Endothelial cell of umbilical vein (primary cell): ENCODE measurements at regions not wholly inside any gene's neighbourhood (a gene's known extent, or its start where the extent isn't known, plus 50 kb on each side); places are given as distances from the start of the nearest gene placed in this dataset.

Source experiments
- BruUV-seq: library from RNA; stranded (reverse); fragments of 400-500 nt; replicated peaks from 2 replicates; lab custom pipeline; 2021; lab: Mats Ljungman, UMichigan
- CTCF ChIA-PET: fragments of 300-600, 350-600 bp; sonication (Branson Sonifier 250); formaldehyde crosslinking; loops from one replicate; lab custom pipeline; 2021; ENCODE audit warnings: antibody characterized with exemption, inconsistent platforms; lab: Charles Lee
- POLR2A ChIA-PET: fragments of 300-600, 350-600 bp; sonication (Branson Sonifier 250); formaldehyde crosslinking; loops from one replicate; lab custom pipeline; 2021; ENCODE audit warnings: antibody characterized with exemption, inconsistent platforms; lab: Charles Lee
- DNase-seq: peaks from one replicate; pipeline ENCODE4 v3.0.0-alpha.2; 2011; ENCODE audit warnings: low read depth, low spot score
- FAIRE-seq: peaks from 2 replicates; lab custom pipeline; 2011; peaks lifted over from hg19 to GRCh38; lab: Jason Lieb, UNC
- H2AFZ ChIP-seq: 2 replicates; pipeline ENCODE4 v1.6.0; 2012; ENCODE audit warnings: low read depth, low read length, control low read depth, inconsistent platforms
- H3K27ac ChIP-seq: 2 replicates; pipeline ENCODE4 v1.5.1; 2011; ENCODE audit warnings: low read depth, mild to moderate bottlenecking, control low read depth, low read length, moderate library complexity; ENCODE audit not compliant: insufficient read depth
- H3K27me3 ChIP-seq, 2 experiments: 2 replicates each; pipeline versions ENCODE4 v1.6.0 to v1.6.1; 2011; ENCODE audit warnings: low read length in 2 of 2, mixed read lengths in 1 of 2; ENCODE audit not compliant: control insufficient read depth in 2 of 2, insufficient read depth in 2 of 2
- H3K36me3 ChIP-seq, 2 experiments: 2 replicates in 1 of 2; 3 replicates in 1 of 2; pipeline ENCODE4 v1.5.1; 2011; ENCODE audit warnings: low read length in 2 of 2, mild to moderate bottlenecking in 1 of 2, moderate library complexity in 1 of 2; ENCODE audit not compliant: control insufficient read depth in 2 of 2, insufficient read depth in 2 of 2; ENCODE audit errors: extremely low read depth in 1 of 2
- H3K4me1 ChIP-seq: 3 replicates; pipeline ENCODE4 v1.5.1; 2011; ENCODE audit warnings: mild to moderate bottlenecking, low read length; ENCODE audit not compliant: control insufficient read depth, insufficient read depth; ENCODE audit errors: extremely low read depth
- H3K4me2 ChIP-seq: 2 replicates; pipeline ENCODE4 v1.6.1; 2011; ENCODE audit warnings: low read length, control low read depth, mixed read lengths; ENCODE audit not compliant: insufficient read depth
- H3K4me3 ChIP-seq, 3 experiments: fragments of 200-600 bp in 1 of 3; sonication (generic), shearing (Covaris generic) in 1 of 3; replicated peaks in 1 of 3; 2 replicates each; pipeline ENCODE4 v1.5.1; 2011 to 2016; ENCODE audit warnings: control low read depth in 3 of 3, low read length in 3 of 3, mild to moderate bottlenecking in 2 of 3, inconsistent platforms in 1 of 3, low read depth in 1 of 3, moderate library complexity in 1 of 3; ENCODE audit not compliant: insufficient read depth in 1 of 3
- H3K79me2 ChIP-seq: 2 replicates; pipeline ENCODE4 v1.6.0; 2012; ENCODE audit warnings: low read length, inconsistent platforms; ENCODE audit not compliant: control insufficient read depth, insufficient read depth
- H3K9ac ChIP-seq: replicated peaks from 2 replicates; pipeline ENCODE3; 2011; ENCODE audit warnings: low read length, control low read depth; ENCODE audit not compliant: insufficient read depth; ENCODE audit errors: extremely low read depth
- H3K9me1 ChIP-seq: replicated peaks from 3 replicates; pipeline ENCODE4 v1.6.0; 2011; ENCODE audit warnings: mild to moderate bottlenecking, low read length; ENCODE audit not compliant: control insufficient read depth, insufficient read depth; ENCODE audit errors: extremely low read depth
- H3K9me3 ChIP-seq: replicated peaks from 2 replicates; pipeline ENCODE4 v1.5.1; 2012; ENCODE audit warnings: low read length, inconsistent platforms; ENCODE audit not compliant: control insufficient read depth, insufficient read depth
- H4K20me1 ChIP-seq: replicated peaks from 2 replicates; pipeline ENCODE3; 2011; ENCODE audit warnings: mild to moderate bottlenecking, low read length; ENCODE audit not compliant: control insufficient read depth, insufficient read depth; ENCODE audit errors: extremely low read depth
- EZH2 ChIP-seq: IDR thresholded peaks from 2 replicates; pipeline ENCODE4 v1.6.1; 2012; ENCODE audit warnings: borderline replicate concordance, low read depth, mild to moderate bottlenecking, moderate library complexity, low read length, inconsistent platforms; ENCODE audit not compliant: severe bottlenecking
- FOS ChIP-seq: IDR thresholded peaks from 2 replicates; pipeline ENCODE4 v1.6.1; 2011; ENCODE audit warnings: mild to moderate bottlenecking, low read length, moderate library complexity, borderline replicate concordance; ENCODE audit not compliant: insufficient read depth
- GATA2 ChIP-seq: IDR thresholded peaks from 2 replicates; pipeline ENCODE4 v1.7.0; 2011; ENCODE audit warnings: low read depth, mild to moderate bottlenecking, moderate library complexity, mixed read lengths, low read length; ENCODE audit not compliant: insufficient read length, insufficient read depth
- JUN ChIP-seq: IDR thresholded peaks from 2 replicates; pipeline ENCODE4 v1.6.1; 2011; ENCODE audit warnings: borderline replicate concordance, low read depth; ENCODE audit not compliant: insufficient read length, insufficient read depth
- MYC ChIP-seq: IDR thresholded peaks from one replicate; pipeline ENCODE4 v1.6.1; 2011; ENCODE audit warnings: mild to moderate bottlenecking, low read depth, low read length
- POLR2A ChIP-seq: IDR thresholded peaks from 2 replicates; pipeline ENCODE4 v1.6.1; 2012; ENCODE audit warnings: low read depth, mild to moderate bottlenecking, control low read depth, low read length
- POLR2AphosphoS5 ChIP-seq: IDR thresholded peaks from 2 replicates; pipeline ENCODE4 v1.6.1; 2012; ENCODE audit warnings: low read depth, mild to moderate bottlenecking, control low read depth, low read length, moderate library complexity; ENCODE audit not compliant: insufficient read depth
- dilution Hi-C: fragments of 300-500 bp; cut with MboI; formaldehyde crosslinking; loops from one replicate; pipeline ENCODE4 v1.15.0; 2019; ENCODE audit warnings: low sequenced_read_pairs; ENCODE audit not compliant: extremely low pct_ligation_motif_present
- intact Hi-C: fragments of 100-400 bp; cut with micrococcal nuclease; formaldehyde crosslinking; loops from one replicate; pipeline ENCODE4 v1.10.0; 2022
- TF ChIP-seq, protein P1 (sequence below), 2 donors: IDR thresholded peaks; 1 replicate in 1 of 2; 2 replicates in 1 of 2; pipeline ENCODE4 v1.5.1; 2011; ENCODE audit warnings: low read length in 2 of 2, mild to moderate bottlenecking in 2 of 2, moderate library complexity in 2 of 2, control low read depth in 1 of 2, inconsistent platforms in 1 of 2, low read depth in 1 of 2; ENCODE audit not compliant: insufficient read depth in 1 of 2; ENCODE audit errors: extremely low read depth in 1 of 2
- TF ChIP-seq, protein P2 (sequence below): IDR thresholded peaks from 2 replicates; pipeline ENCODE4 v1.6.1; 2011; ENCODE audit not compliant: insufficient read depth, insufficient read length

DNA sequence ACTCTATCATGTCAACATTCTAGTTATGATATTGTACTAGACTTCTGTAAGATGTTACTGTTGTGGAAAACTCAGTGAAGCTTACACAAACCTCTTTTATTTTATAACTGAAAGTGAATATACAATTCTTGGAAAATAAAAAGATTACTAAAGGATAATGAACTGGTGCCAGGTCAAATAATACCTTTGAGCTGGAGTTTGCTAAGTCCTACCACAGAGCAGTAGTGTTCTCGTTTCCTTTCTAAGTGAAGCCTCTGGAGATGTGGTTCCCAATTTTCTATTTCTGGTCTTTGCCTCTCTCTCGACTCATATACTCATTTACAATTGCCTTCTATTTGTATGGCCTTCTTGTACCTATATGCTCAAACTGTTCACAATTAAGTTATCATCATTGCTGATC, 942.9 kb downstream of the SQOR start:
- CTCF ChIA-PET = no interaction called here
- Histone ChIP-seq H2AFZ (no peak overlapping the region), H3K4me1 (no peaks in the 10 kb centered on the region), H3K9ac (no peak overlapping the region), H3K27me3 (no peaks in the 10 kb centered on the region), H4K20me1 (no peaks in the 10 kb centered on the region), H3K4me2 (no peak overlapping the region), H3K9me3 (no peaks in the 10 kb centered on the region), H3K27ac (no peak overlapping the region), H3K4me3 (no peak overlapping the region), H3K79me2 (no peaks in the 10 kb centered on the region), H3K9me1 (no peaks in the 10 kb centered on the region), H3K36me3 (no peaks in the 10 kb centered on the region)
- POLR2A ChIA-PET = no interaction called here
- FAIRE-seq (no peak), DNase-seq (no peak)
- TF ChIP-seq EZH2 (no peak), POLR2AphosphoS5 (no peak)
- intact Hi-C loops = no loop called here
- dilution Hi-C loops = no loop called here
- no TSS peak for BruUV-seq

DNA sequence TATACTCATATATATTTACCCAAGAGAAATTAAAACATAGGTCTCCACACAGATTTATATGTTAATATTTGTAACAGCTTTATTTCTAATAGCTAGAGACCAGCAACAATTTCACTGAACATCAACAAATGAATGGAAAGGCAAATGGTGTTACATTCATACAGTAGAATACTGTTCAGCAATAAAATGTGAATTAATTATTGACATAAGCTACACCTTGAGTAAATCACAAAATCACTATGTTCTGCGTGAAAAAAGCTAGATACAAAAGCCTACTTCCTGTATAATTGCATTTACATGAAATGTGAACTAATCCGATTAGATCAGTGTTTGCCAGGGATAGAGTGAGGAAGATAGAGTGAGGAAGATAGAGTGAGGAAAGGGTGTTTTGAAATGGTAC, 945.7 kb downstream of the SQOR start:
- POLR2A ChIA-PET = no interaction called here
- intact Hi-C loops = no loop called here

More for the DNA sequence above, 945.7 kb downstream of the SQOR start:
- TF ChIP-seq POLR2A (no peak), MYC (no peak), POLR2AphosphoS5 (no peak), GATA2 (no peak), FOS (no peak), JUN (no peak), EZH2 (no peak)
- TF ChIP-seq, protein P1, sequence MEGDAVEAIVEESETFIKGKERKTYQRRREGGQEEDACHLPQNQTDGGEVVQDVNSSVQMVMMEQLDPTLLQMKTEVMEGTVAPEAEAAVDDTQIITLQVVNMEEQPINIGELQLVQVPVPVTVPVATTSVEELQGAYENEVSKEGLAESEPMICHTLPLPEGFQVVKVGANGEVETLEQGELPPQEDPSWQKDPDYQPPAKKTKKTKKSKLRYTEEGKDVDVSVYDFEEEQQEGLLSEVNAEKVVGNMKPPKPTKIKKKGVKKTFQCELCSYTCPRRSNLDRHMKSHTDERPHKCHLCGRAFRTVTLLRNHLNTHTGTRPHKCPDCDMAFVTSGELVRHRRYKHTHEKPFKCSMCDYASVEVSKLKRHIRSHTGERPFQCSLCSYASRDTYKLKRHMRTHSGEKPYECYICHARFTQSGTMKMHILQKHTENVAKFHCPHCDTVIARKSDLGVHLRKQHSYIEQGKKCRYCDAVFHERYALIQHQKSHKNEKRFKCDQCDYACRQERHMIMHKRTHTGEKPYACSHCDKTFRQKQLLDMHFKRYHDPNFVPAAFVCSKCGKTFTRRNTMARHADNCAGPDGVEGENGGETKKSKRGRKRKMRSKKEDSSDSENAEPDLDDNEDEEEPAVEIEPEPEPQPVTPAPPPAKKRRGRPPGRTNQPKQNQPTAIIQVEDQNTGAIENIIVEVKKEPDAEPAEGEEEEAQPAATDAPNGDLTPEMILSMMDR (IDR thresholded peaks at IDR 0.05; ENCODE audit: extremely low read depth in 1 of 2, insufficient read depth in 1 of 2, low read depth in 1 of 2, low read length in 2 of 2) = no peak
- TF ChIP-seq, protein P2, sequence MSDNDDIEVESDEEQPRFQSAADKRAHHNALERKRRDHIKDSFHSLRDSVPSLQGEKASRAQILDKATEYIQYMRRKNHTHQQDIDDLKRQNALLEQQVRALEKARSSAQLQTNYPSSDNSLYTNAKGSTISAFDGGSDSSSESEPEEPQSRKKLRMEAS = no peak
- CTCF ChIA-PET = no interaction called here
- DNase-seq (no peak), FAIRE-seq (no peak)
- H3K9me3 ChIP-seq = no peaks in the 10 kb centered on the region
- H3K27ac ChIP-seq = no peak overlapping the region
- no peaks in the 10 kb centered on the region for H3K36me3 ChIP-seq
- no peak overlapping the region for H3K4me2 ChIP-seq
- no peaks in the 10 kb centered on the region for H3K27me3 ChIP-seq
- no TSS peak for BruUV-seq
- H2AFZ ChIP-seq = no peak overlapping the region
- dilution Hi-C loops = no loop called here
- H3K4me3 ChIP-seq = no peak overlapping the region
- no peaks in the 10 kb centered on the region for H3K4me1 ChIP-seq
- no peak overlapping the region for H3K9ac ChIP-seq
- no peaks in the 10 kb centered on the region for H4K20me1 ChIP-seq
- H3K9me1 ChIP-seq = no peaks in the 10 kb centered on the region
- no peaks in the 10 kb centered on the region for H3K79me2 ChIP-seq
